ENCODE measurements at regions not wholly inside any gene's neighbourhood (a gene's known extent, or its start where the extent isn't known, plus 50 kb on each side); places are given as distances from the start of the nearest gene placed in this dataset.

DNA sequence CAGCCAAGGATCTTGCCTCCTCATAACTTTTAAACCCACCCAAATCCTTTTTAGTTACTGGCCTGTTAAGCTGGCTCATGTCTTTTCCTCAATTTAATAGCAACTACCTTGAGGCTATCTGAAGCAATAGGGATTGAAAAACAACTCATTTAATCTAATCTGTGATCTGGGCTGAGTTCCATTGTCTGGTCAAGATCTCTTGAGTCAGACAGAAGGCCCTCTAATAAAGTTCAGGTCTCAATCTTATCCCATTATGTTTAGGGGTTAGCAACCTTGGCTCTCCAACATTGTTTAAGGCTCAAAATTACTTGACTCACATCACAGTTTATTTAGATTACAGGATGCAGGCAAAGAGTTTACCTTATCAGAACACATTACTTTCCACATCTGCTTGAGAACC, 436.1 kb downstream of the ANKRD50 start:
- H3K9me3 Mint-ChIP-seq (ENCODE audit: insufficient read depth) = peaks cover 2% of the 10 kb centered on the region
- Histone ChIP-seq H3K4me1 (ENCODE audit: control insufficient read depth in 2 of 2, insufficient read depth in 2 of 2, low read length in 2 of 2) (no peaks in the 10 kb centered on the region), H3K36me3 (replicated peaks in 1 of 2; ENCODE audit: control extremely low read depth in 1 of 2, control insufficient read depth in 1 of 2, extremely low read depth in 1 of 2, insufficient read depth in 2 of 2, low read length in 1 of 2) (no peaks in the 10 kb centered on the region), H4K20me1 (ENCODE audit: control insufficient read depth, insufficient read depth, low read length, poor library complexity, severe bottlenecking) (no peaks in the 10 kb centered on the region), H3K27ac (ENCODE audit: low read length in 2 of 2) (no peak overlapping the region), H3K79me2 (ENCODE audit: control insufficient read depth, insufficient read depth, low read length) (no peaks in the 10 kb centered on the region), H3K9me3 (ENCODE audit: control extremely low read depth in 1 of 3, control insufficient read depth in 2 of 3, insufficient read depth in 1 of 3, low read length in 2 of 3) (no peaks in the 10 kb centered on the region), H2AFZ (ENCODE audit: insufficient read depth, low read depth, low read length, poor library complexity, severe bottlenecking) (no peak overlapping the region), H3K27me3 (replicated peaks in 1 of 4; ENCODE audit: control extremely low read depth in 1 of 4, control insufficient read depth in 3 of 4, insufficient read depth in 4 of 4, low read length in 3 of 4) (no peaks in the 10 kb centered on the region), H3K9ac (ENCODE audit: low read length) (no peak overlapping the region), H3K4me3 (ENCODE audit: control extremely low read depth in 1 of 5, extremely low read depth in 1 of 5, insufficient read depth in 1 of 5, low read depth in 2 of 5, low read length in 4 of 5) (no peak overlapping the region), H3K4me2 (replicated peaks; ENCODE audit: low read depth, low read length, poor library complexity, severe bottlenecking) (no peak overlapping the region)
- no peak for DNase-seq
- no peak for ATAC-seq (ENCODE audit: low read depth)
- ChIA-PET CTCF (no interaction called here), POLR2A (no interaction called here)
- TF ChIP-seq, protein P1, sequence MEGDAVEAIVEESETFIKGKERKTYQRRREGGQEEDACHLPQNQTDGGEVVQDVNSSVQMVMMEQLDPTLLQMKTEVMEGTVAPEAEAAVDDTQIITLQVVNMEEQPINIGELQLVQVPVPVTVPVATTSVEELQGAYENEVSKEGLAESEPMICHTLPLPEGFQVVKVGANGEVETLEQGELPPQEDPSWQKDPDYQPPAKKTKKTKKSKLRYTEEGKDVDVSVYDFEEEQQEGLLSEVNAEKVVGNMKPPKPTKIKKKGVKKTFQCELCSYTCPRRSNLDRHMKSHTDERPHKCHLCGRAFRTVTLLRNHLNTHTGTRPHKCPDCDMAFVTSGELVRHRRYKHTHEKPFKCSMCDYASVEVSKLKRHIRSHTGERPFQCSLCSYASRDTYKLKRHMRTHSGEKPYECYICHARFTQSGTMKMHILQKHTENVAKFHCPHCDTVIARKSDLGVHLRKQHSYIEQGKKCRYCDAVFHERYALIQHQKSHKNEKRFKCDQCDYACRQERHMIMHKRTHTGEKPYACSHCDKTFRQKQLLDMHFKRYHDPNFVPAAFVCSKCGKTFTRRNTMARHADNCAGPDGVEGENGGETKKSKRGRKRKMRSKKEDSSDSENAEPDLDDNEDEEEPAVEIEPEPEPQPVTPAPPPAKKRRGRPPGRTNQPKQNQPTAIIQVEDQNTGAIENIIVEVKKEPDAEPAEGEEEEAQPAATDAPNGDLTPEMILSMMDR (IDR thresholded peaks at IDR 0.05) = no peak
- no peak for TF ChIP-seq EZH2 (IDR thresholded peaks at IDR 0.05; ENCODE audit: borderline replicate concordance, insufficient read depth, low read depth, low read length, poor library complexity, severe bottlenecking)
- intact Hi-C loops (cut with micrococcal nuclease) = no loop called here
- H3K27ac Mint-ChIP-seq = no peak overlapping the region
- H3K4me3 Mint-ChIP-seq = no peak overlapping the region
- H3K4me1 Mint-ChIP-seq = no peaks in the 10 kb centered on the region
- peaks cover 2% of the 10 kb centered on the region for H3K27me3 Mint-ChIP-seq

DNA sequence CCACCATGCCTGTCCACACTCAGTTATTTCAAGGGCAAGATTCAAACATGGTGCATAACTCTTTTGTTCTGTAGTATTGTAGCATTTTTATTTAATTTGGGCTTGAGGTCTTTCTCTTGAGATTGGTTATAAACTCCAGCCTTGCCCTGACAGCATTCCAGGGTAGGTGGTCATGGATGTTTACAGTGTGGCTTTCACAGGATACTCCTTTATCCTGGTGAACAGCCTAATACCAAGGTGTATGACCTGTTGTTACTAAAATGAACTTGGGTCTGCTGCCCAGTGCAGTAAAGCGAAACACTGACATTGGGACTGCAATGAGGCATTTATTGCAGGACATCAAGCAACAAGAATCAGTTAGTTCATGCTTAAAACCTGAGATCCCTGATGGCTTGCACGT, 434.8 kb downstream of the ANKRD50 start:
- Histone ChIP-seq H3K36me3 (replicated peaks in 1 of 2; ENCODE audit: control extremely low read depth in 1 of 2, control insufficient read depth in 1 of 2, extremely low read depth in 1 of 2, insufficient read depth in 2 of 2, low read length in 1 of 2) (no peaks in the 10 kb centered on the region), H3K4me3 (ENCODE audit: control extremely low read depth in 1 of 5, extremely low read depth in 1 of 5, insufficient read depth in 1 of 5, low read depth in 2 of 5, low read length in 4 of 5) (no peak overlapping the region), H3K79me2 (ENCODE audit: control insufficient read depth, insufficient read depth, low read length) (no peaks in the 10 kb centered on the region), H4K20me1 (ENCODE audit: control insufficient read depth, insufficient read depth, low read length, poor library complexity, severe bottlenecking) (no peaks in the 10 kb centered on the region), H3K27ac (ENCODE audit: low read length in 2 of 2) (no peak overlapping the region), H3K9me3 (ENCODE audit: control extremely low read depth in 1 of 3, control insufficient read depth in 2 of 3, insufficient read depth in 1 of 3, low read length in 2 of 3) (no peaks in the 10 kb centered on the region), H3K27me3 (replicated peaks in 1 of 4; ENCODE audit: control extremely low read depth in 1 of 4, control insufficient read depth in 3 of 4, insufficient read depth in 4 of 4, low read length in 3 of 4) (no peaks in the 10 kb centered on the region), H3K4me2 (replicated peaks; ENCODE audit: low read depth, low read length, poor library complexity, severe bottlenecking) (no peak overlapping the region), H3K4me1 (ENCODE audit: control insufficient read depth in 2 of 2, insufficient read depth in 2 of 2, low read length in 2 of 2) (no peaks in the 10 kb centered on the region), H2AFZ (ENCODE audit: insufficient read depth, low read depth, low read length, poor library complexity, severe bottlenecking) (no peak overlapping the region), H3K9ac (ENCODE audit: low read length) (no peak overlapping the region)
- ChIA-PET POLR2A (no interaction called here), CTCF (no interaction called here)
- intact Hi-C loops (cut with micrococcal nuclease) = no loop called here
- no peaks in the 10 kb centered on the region for H3K4me1 Mint-ChIP-seq
- H3K27me3 Mint-ChIP-seq = peaks cover 2% of the 10 kb centered on the region
- H3K4me3 Mint-ChIP-seq = no peak overlapping the region
- ATAC-seq (ENCODE audit: low read depth) = no peak
- 93% methylated on average over 1 of the region's 2 CpGs for WGBS (ENCODE audit: insufficient coverage)
- H3K9me3 Mint-ChIP-seq (ENCODE audit: insufficient read depth) = no peaks in the 10 kb centered on the region
- H3K27ac Mint-ChIP-seq = no peak overlapping the region
- TF ChIP-seq, protein P1 (IDR thresholded peaks at IDR 0.05) = no peak
- TF ChIP-seq EZH2 (IDR thresholded peaks at IDR 0.05; ENCODE audit: borderline replicate concordance, insufficient read depth, low read depth, low read length, poor library complexity, severe bottlenecking) = no peak
- DNase-seq = no peak

All from B cell (primary cell).